HG03378 (cell line): ENCODE measurements at regions not wholly inside any gene's neighbourhood (a gene's known extent, or its start where the extent isn't known, plus 50 kb on each side); places are given as distances from the start of the nearest gene placed in this dataset.
"Not testable (repeated sequence)": the region's sequence is repeated elsewhere in the genome, so short reads cannot be mapped to it uniquely, and the experiment has no call there.

Experiments used
- ATAC-seq: cut with Tn5 transposase; IDR thresholded peaks from one replicate; pipeline ENCODE4 v1.9.1; 2021; ENCODE audit warnings: mild to moderate bottlenecking, moderate library complexity; ENCODE audit not compliant: unreplicated experiment

DNA sequence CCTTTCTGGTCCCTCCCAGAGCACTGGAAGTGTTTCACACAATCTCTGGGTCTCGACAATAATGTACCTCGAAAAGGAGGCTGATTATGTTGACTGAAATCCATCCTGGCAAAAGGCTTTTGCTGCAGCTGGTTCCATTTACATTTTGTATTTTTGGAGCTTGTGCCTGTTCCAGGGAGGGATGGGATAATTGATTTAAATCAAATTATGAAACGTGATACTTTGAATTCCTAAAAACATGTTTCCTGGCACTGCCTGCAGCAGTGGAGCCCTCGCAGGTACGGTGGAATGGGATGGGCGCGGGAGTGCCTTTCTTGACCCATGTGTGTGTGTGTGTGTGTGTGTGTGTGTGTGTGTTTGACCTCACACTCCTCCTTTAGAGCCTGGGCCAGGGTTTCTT, 455.5 kb upstream of the MEIS1 start:
- ATAC-seq: no peak

GRCh38 chr2:65974067-65974723, 460.7 kb upstream of the MEIS1 start:
- ATAC-seq: no peak

GRCh38 chr2:65969161-65969560, 465.8 kb upstream of the MEIS1 start:
- ATAC-seq: no peak

DNA sequence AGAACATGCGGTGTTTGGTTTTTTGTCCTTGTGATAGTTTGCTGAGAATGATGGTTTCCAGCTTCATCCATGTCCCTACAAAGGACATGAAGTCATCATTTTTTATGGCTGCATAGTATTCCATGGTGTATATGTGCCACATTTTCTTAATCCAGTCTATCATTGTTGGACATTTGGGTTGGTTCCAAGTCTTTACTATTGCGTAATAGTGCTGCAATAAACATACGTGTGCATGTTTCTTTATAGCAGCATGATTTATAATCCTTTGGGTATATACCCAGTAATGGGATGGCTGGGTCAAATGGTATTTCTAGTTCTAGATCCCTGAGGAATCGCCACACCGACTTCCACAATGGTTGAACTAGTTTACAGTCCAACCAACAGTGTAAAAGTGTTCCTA, 471.6 kb upstream of the MEIS1 start:
- ATAC-seq: not testable (repeated sequence)

GRCh38 chr2:65960953-65961352, 474.0 kb upstream of the MEIS1 start:
- ATAC-seq: no peak

DNA sequence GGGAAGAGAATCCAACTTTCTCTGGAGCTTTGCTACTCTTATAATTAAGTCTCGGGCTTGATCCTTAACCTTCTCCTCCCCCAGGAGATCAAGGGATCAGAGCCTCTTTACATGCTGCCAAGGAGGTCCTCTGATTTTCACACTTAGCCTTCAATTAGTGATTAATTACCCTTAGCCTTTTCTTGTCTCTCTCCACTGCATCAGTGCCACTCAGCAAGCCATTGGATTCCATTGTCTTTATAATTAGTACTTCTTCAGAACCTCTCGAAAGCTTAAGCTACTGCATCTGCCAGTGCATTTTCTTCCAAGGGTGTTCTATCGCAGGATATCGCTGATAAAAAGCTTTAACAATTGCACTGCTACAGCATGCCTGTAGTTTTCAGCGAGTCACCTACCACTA, 477.0 kb upstream of the MEIS1 start:
- no peak for ATAC-seq

- no peak for ATAC-seq
Observed at GRCh38 chr2:65957454-65957853, 477.5 kb upstream of the MEIS1 start.

- no peak for ATAC-seq
Observed at GRCh38 chr2:65955259-65955658, 479.7 kb upstream of the MEIS1 start.

- no peak for ATAC-seq
Observed at GRCh38 chr2:65952966-65953761, 481.8 kb upstream of the MEIS1 start.

- no peak for ATAC-seq
Observed at GRCh38 chr2:65944213-65944612, 490.7 kb upstream of the MEIS1 start.

GRCh38 chr2:65943099-65943786, 491.7 kb upstream of the MEIS1 start:
- no peak for ATAC-seq

GRCh38 chr2:65940856-65941255, 494.1 kb upstream of the MEIS1 start:
- no peak for ATAC-seq

DNA sequence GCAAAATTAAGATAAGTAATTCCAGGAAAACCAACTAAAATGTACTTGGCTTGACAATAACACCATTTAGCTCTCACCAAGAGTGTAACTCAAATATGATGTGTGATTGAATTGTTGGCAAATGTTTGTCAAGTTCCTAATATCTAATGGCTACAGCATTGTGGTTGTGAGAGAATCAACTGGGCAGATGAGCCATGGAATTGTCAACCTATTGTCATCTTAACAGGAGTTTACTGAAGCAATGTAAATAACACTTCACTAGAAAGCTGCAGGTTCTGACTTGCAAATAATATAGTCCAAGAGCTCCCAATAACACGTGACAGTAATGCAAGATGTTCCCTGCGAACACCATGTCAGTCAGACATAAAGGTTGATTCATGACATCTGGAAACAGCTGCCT, 495.2 kb upstream of the MEIS1 start:
- ATAC-seq: no peak

DNA sequence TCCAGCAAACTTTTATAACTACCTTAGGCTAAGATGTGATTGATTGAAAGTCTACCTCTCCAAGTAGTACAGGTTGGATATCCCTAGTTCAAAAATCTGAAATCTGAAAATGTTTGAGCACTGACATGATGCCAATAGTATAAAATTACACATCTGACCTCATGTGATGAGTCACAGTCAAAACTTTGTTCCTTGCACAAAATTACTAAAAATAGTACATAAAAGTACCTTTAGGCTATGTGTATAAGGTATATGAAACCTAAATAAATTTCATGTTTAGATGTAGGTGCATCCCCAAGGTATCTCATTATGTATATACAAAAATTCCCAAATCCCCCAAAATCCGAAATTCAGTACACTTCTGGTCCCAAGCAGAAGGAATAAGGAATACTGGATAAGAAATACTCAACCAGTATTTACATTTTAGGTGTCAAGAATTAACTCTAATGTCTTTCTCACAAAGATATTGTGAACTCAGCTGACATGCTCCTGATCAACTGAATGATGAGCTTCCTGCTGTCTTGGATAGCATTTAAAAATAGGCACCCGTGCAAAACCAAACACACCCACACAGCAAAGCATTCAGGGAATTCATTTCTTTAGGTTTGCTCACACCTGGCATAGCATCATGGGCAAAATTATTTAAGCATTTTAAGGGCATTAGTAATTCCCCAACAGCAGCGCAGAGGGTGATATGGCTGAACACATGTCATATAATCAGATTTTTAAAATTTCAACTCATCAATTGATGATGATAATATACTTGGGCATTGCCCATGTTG, 497.4 kb upstream of the MEIS1 start:
- no peak for ATAC-seq

- no peak for ATAC-seq
Observed at GRCh38 chr2:65934992-65935629, 499.8 kb upstream of the MEIS1 start.

DNA sequence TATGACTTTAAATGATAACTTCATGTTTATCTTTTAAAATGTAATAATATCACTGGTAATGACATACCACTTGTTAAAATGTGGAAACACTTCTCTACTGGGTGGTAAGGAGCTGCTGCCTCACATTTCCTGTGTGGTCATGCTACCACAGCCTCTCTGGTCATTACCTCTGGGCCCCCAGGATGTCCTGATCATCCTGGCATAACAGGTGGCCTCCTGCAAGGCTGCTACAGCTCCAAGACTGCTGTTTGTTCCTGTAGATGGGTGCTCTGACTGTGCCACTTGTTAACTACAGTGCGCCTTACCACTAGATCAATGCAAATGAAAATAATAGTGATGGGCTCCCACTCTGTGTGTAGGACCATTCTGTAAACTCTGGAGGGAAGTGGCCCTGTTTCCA, 500.2 kb upstream of the SPRED2 start:
- no peak for ATAC-seq

DNA sequence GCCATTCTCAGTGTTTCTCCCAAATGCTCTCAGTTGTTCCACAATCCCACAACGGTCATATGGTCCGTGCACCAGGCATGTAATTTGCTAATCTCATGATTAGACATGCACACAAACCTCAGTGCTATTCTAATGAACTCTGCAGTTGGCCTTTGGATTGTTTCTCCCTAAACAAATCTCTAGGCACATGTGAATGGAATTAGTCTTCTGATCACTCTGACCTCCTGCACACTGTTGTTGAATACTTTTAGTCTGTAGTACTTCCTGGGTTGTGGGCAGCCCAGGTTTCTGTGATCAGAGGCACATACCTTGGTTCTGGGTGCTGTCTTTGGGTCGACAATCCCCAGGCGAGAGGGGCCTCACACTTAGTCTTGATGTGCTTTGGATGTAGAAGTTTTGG, 498.7 kb upstream of the SPRED2 start:
- no peak for ATAC-seq

GRCh38 chr2:65930259-65930658, 497.9 kb upstream of the SPRED2 start:
- ATAC-seq: no peak

GRCh38 chr2:65929664-65930063, 497.3 kb upstream of the SPRED2 start:
- not testable (repeated sequence) for ATAC-seq

DNA sequence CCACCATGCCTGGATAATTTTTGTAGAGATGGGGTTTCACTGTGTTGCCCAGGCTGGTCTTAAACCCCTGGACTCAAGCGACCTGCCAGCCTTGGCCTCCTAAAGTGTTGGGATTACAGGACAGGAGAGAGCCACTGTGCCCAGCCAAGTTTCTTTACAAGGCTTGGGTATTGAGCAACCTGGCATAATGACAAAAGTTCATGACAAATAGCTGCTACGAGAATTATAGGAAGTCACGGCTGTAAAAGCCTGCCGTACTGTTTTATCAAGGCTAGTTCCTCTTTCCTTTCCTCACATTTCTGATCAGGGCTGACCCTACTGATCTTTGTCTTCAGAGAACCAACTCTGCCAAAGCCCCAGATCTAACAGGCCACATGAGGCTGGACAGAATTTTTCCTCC, 490.4 kb upstream of the SPRED2 start:
- ATAC-seq: no peak

- ATAC-seq: no peak
Observed at GRCh38 chr2:65922030-65922429, 489.6 kb upstream of the SPRED2 start.
